ENCODE measurements at regions not wholly inside any gene's neighbourhood (a gene's known extent, or its start where the extent isn't known, plus 50 kb on each side); places are given as distances from the start of the nearest gene placed in this dataset.
A peak's percentile ranks its signal among the peaks of the same experiment; 100 is the strongest.
"Not testable (repeated sequence)": the region's sequence is repeated elsewhere in the genome, so short reads cannot be mapped to it uniquely, and the experiment has no call there.

- H3K4me3 ChIP-seq (ENCODE audit: low read depth, low read length): no peak overlapping the region
- peak; percentile 86 for DNase-seq (ENCODE audit: low read depth)
Measured at GRCh38 chr19:31066385-31066784, 282.9 kb downstream of the TSHZ3 start.

GRCh38 chr19:31064491-31064890 is 284.7 kb downstream of the TSHZ3 start:
- H3K4me3 ChIP-seq (ENCODE audit: low read depth, low read length): no peak overlapping the region
- peak; percentile 11 for DNase-seq (ENCODE audit: low read depth)

GRCh38 chr19:31058676-31059340 is 290.4 kb downstream of the TSHZ3 start:
- no peak for DNase-seq (ENCODE audit: low read depth)
- no peak overlapping the region for H3K4me3 ChIP-seq (ENCODE audit: low read depth, low read length)

- no peak for DNase-seq (ENCODE audit: low read depth)
- no peak overlapping the region for H3K4me3 ChIP-seq (ENCODE audit: low read depth, low read length)
Measured at GRCh38 chr19:31057476-31057875, 291.8 kb downstream of the TSHZ3 start.

GRCh38 chr19:31055454-31055853 is 293.8 kb downstream of the TSHZ3 start:
- H3K4me3 ChIP-seq (ENCODE audit: low read depth, low read length): no peak overlapping the region
- DNase-seq (ENCODE audit: low read depth): no peak

GRCh38 chr19:31054430-31054829 is 294.8 kb downstream of the TSHZ3 start:
- peak; percentile 35 for DNase-seq (ENCODE audit: low read depth)
- no peak overlapping the region for H3K4me3 ChIP-seq (ENCODE audit: low read depth, low read length)

GRCh38 chr19:31049431-31049830 is 299.8 kb downstream of the TSHZ3 start:
- no peak overlapping the region for H3K4me3 ChIP-seq (ENCODE audit: low read depth, low read length)
- no peak for DNase-seq (ENCODE audit: low read depth)

- DNase-seq (ENCODE audit: low read depth): no peak
Measured at GRCh38 chr19:31046024-31046423, 303.2 kb downstream of the TSHZ3 start.

GRCh38 chr19:31041461-31041860 is 307.8 kb downstream of the TSHZ3 start:
- no peak for DNase-seq (ENCODE audit: low read depth)
- no peak overlapping the region for H3K4me3 ChIP-seq (ENCODE audit: low read depth, low read length)

More at GRCh38 chr19:31046024-31046423, 303.2 kb downstream of the TSHZ3 start:
- no peak overlapping the region for H3K4me3 ChIP-seq (ENCODE audit: low read depth, low read length)

- DNase-seq (ENCODE audit: low read depth): no peak
- no peak overlapping the region for H3K4me3 ChIP-seq (ENCODE audit: low read depth, low read length)
Measured at GRCh38 chr19:31039151-31039550, 310.1 kb downstream of the TSHZ3 start.

- DNase-seq (ENCODE audit: low read depth): no peak
- no peak overlapping the region for H3K4me3 ChIP-seq (ENCODE audit: low read depth, low read length)
Measured at GRCh38 chr19:31037286-31037980, 311.8 kb downstream of the TSHZ3 start.

- not testable (repeated sequence) for H3K4me3 ChIP-seq (ENCODE audit: low read depth, low read length); DNase-seq (ENCODE audit: low read depth)
Measured at GRCh38 chr19:31031455-31031854, 317.8 kb downstream of the TSHZ3 start.

- no peak for DNase-seq (ENCODE audit: low read depth)
- H3K4me3 ChIP-seq (ENCODE audit: low read depth, low read length): no peak overlapping the region
Measured at GRCh38 chr19:31023038-31023437, 326.2 kb downstream of the TSHZ3 start.

- no peak for DNase-seq (ENCODE audit: low read depth)
- no peak overlapping the region for H3K4me3 ChIP-seq (ENCODE audit: low read depth, low read length)
Measured at GRCh38 chr19:31018936-31019335, 330.3 kb downstream of the TSHZ3 start.

GRCh38 chr19:31015778-31016177 is 333.5 kb downstream of the TSHZ3 start:
- H3K4me3 ChIP-seq (ENCODE audit: low read depth, low read length): no peak overlapping the region
- no peak for DNase-seq (ENCODE audit: low read depth)

- no peak overlapping the region for H3K4me3 ChIP-seq (ENCODE audit: low read depth, low read length)
- DNase-seq (ENCODE audit: low read depth): no peak
Measured at GRCh38 chr19:31014668-31015067, 334.6 kb downstream of the TSHZ3 start.

- DNase-seq (ENCODE audit: low read depth): no peak
- H3K4me3 ChIP-seq (ENCODE audit: low read depth, low read length): no peak overlapping the region
Measured at GRCh38 chr19:31013384-31014020, 335.7 kb downstream of the TSHZ3 start.

- no peak overlapping the region for H3K4me3 ChIP-seq (ENCODE audit: low read depth, low read length)
- no peak for DNase-seq (ENCODE audit: low read depth)
Measured at GRCh38 chr19:31002518-31003244, 346.6 kb downstream of the TSHZ3 start.

- no peak for DNase-seq (ENCODE audit: low read depth)
Measured at GRCh38 chr19:31001991-31002390, 347.2 kb downstream of the TSHZ3 start.

GRCh38 chr19:31000913-31001312 is 348.3 kb downstream of the TSHZ3 start:
- no peak overlapping the region for H3K4me3 ChIP-seq (ENCODE audit: low read depth, low read length)

More at GRCh38 chr19:31001991-31002390, 347.2 kb downstream of the TSHZ3 start:
- no peak overlapping the region for H3K4me3 ChIP-seq (ENCODE audit: low read depth, low read length)

More at GRCh38 chr19:31000913-31001312, 348.3 kb downstream of the TSHZ3 start:
- no peak for DNase-seq (ENCODE audit: low read depth)
